Subcutaneous abdominal adipose tissue (tissue), 5 donors: ENCODE measurements at regions not wholly inside any gene's neighbourhood (a gene's known extent, or its start where the extent isn't known, plus 50 kb on each side); places are given as distances from the start of the nearest gene placed in this dataset.

Source experiments
- H3K27ac ChIP-seq: one replicate; pipeline ENCODE4 v1.7.0; 2013; ENCODE audit warnings: low read depth, mild to moderate bottlenecking, inconsistent platforms, low read length, moderate library complexity
- H3K27me3 ChIP-seq, 5 donors: one replicate each; pipeline ENCODE4 v1.7.0; 2013; ENCODE audit warnings: low read length in 5 of 5, inconsistent platforms in 1 of 5; ENCODE audit not compliant: control insufficient read depth in 5 of 5, insufficient read depth in 4 of 5
- H3K36me3 ChIP-seq, 5 donors: one replicate each; pipeline ENCODE4 v1.7.0; 2013; ENCODE audit warnings: low read length in 5 of 5; ENCODE audit not compliant: control insufficient read depth in 5 of 5, insufficient read depth in 5 of 5
- H3K4me1 ChIP-seq, 5 donors: one replicate each; pipeline ENCODE4 v1.7.0; 2013; ENCODE audit warnings: low read length in 5 of 5, mild to moderate bottlenecking in 3 of 5, moderate library complexity in 1 of 5; ENCODE audit not compliant: control insufficient read depth in 5 of 5, insufficient read depth in 5 of 5
- H3K4me3 ChIP-seq, 5 donors: one replicate each; pipeline ENCODE4 v1.7.0; 2013; ENCODE audit warnings: low read length in 5 of 5, low read depth in 1 of 5
- H3K9ac ChIP-seq, 5 donors: one replicate each; pipeline ENCODE4 v1.7.0; 2013; ENCODE audit warnings: low read length in 5 of 5, mild to moderate bottlenecking in 4 of 5, moderate library complexity in 3 of 5
- H3K9me3 ChIP-seq, 5 donors: one replicate each; pipeline ENCODE4 v1.7.0; 2013; ENCODE audit warnings: low read length in 5 of 5; ENCODE audit not compliant: control insufficient read depth in 5 of 5
- donor health status: healthy.
- donor health status: healthy.
- donor health status: healthy.
- donor health status: healthy.
- donor health status: healthy.

- no peaks in the 10 kb centered on the region for H3K27me3 ChIP-seq
- H3K27ac ChIP-seq = no peak overlapping the region
- no peak overlapping the region for H3K4me3 ChIP-seq
- no peaks in the 10 kb centered on the region for H3K9me3 ChIP-seq
- no peak overlapping the region for H3K9ac ChIP-seq
- no peaks in the 10 kb centered on the region for H3K4me1 ChIP-seq
- no peaks in the 10 kb centered on the region for H3K36me3 ChIP-seq
Observed at GRCh38 chr14:89650077-89650978, 233.3 kb upstream of the FOXN3 start.

- H3K4me1 ChIP-seq = no peaks in the 10 kb centered on the region
- no peak overlapping the region for H3K9ac ChIP-seq
- no peak overlapping the region for H3K27ac ChIP-seq
- H3K9me3 ChIP-seq = no peaks in the 10 kb centered on the region
- no peaks in the 10 kb centered on the region for H3K27me3 ChIP-seq
- no peak overlapping the region for H3K4me3 ChIP-seq
- no peaks in the 10 kb centered on the region for H3K36me3 ChIP-seq
Observed at GRCh38 chr14:89649451-89650075, 232.5 kb upstream of the FOXN3 start.

GRCh38 chr14:89648924-89649323, 231.9 kb upstream of the FOXN3 start:
- H3K9ac ChIP-seq = no peak overlapping the region
- no peaks in the 10 kb centered on the region for H3K4me1 ChIP-seq
- H3K9me3 ChIP-seq = no peaks in the 10 kb centered on the region
- no peaks in the 10 kb centered on the region for H3K27me3 ChIP-seq
- no peak overlapping the region for H3K27ac ChIP-seq
- H3K4me3 ChIP-seq = no peak overlapping the region
- no peaks in the 10 kb centered on the region for H3K36me3 ChIP-seq

DNA sequence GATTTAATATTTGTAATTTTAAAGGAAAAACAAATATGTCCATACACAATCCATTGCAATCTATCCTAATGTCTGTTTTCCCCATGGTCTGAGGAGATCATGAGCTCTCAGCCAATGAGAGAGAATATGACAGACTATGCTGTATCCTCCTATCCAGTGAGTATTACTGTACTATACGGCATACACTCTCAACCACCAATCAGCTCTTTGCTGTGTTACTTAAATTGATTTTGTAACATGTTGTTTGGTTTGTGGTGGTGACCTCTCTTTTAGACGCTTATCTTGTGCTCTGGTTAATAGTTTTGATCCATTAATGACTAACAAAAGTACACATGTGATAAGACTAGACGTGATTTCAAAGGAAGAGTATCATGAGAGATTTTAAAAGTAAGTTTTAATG, 231.5 kb upstream of the FOXN3 start:
- no peak overlapping the region for H3K27ac ChIP-seq
- no peak overlapping the region for H3K9ac ChIP-seq
- H3K4me3 ChIP-seq = no peak overlapping the region
- no peaks in the 10 kb centered on the region for H3K4me1 ChIP-seq
- no peaks in the 10 kb centered on the region for H3K27me3 ChIP-seq
- no peaks in the 10 kb centered on the region for H3K9me3 ChIP-seq
- no peaks in the 10 kb centered on the region for H3K36me3 ChIP-seq

DNA sequence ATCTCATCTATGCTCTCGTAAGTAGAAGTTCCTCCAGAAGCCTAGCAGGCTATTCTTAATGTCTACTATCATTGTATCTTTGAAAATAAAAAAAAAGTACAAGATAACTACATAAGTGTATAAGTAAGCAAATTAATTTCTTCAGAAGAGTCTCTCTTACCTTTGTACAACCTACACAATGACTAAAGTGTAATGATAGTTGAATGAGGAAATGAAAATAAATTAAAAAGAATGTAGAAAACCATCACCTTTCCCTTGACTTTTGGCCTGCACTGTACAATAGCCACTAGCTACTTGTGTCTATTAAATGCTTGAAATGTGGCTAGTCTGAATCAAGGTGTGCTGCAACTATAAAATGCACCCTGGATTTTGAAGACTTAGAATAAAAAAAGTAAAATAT, 229.9 kb upstream of the FOXN3 start:
- H3K27ac ChIP-seq = no peak overlapping the region
- no peaks in the 10 kb centered on the region for H3K27me3 ChIP-seq

DNA sequence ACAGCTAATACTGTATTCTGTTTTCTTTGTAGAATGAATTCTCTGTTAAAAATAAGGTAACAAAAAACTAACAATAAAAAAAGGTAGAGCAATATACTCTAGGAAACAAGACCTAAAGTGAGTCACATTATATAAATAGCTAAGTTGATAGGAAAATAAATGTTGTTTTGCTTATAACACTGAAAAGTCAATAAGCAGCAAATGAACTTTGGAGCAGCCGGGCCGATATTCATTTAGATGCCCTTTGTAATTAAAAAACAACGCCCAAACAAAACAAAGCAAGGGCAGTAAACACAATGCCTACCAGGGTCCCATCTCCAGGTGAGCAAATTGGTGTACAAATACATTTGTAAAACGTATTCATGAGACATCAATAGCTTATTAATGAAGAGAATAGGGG, 227.6 kb upstream of the FOXN3 start:
- H3K9me3 ChIP-seq = no peaks in the 10 kb centered on the region
- no peaks in the 10 kb centered on the region for H3K36me3 ChIP-seq
- H3K27ac ChIP-seq = no peak overlapping the region
- H3K27me3 ChIP-seq = no peaks in the 10 kb centered on the region
- H3K9ac ChIP-seq = no peak overlapping the region
- no peak overlapping the region for H3K4me3 ChIP-seq
- no peaks in the 10 kb centered on the region for H3K4me1 ChIP-seq

More for the DNA sequence above, 229.9 kb upstream of the FOXN3 start:
- Histone ChIP-seq H3K4me1 (no peaks in the 10 kb centered on the region), H3K9me3 (no peaks in the 10 kb centered on the region), H3K36me3 (no peaks in the 10 kb centered on the region), H3K4me3 (no peak overlapping the region), H3K9ac (no peak overlapping the region)

- no peak overlapping the region for H3K9ac ChIP-seq
- no peaks in the 10 kb centered on the region for H3K9me3 ChIP-seq
- no peak overlapping the region for H3K4me3 ChIP-seq
Observed at GRCh38 chr14:89641495-89642175, 224.6 kb upstream of the FOXN3 start.

GRCh38 chr14:89640141-89640540, 223.1 kb upstream of the FOXN3 start:
- Histone ChIP-seq H3K4me3 (no peak overlapping the region), H3K9ac (no peak overlapping the region), H3K27ac (no peak overlapping the region), H3K9me3 (no peaks in the 10 kb centered on the region), H3K36me3 (no peaks in the 10 kb centered on the region), H3K4me1 (no peaks in the 10 kb centered on the region), H3K27me3 (no peaks in the 10 kb centered on the region)

More at GRCh38 chr14:89641495-89642175, 224.6 kb upstream of the FOXN3 start:
- Histone ChIP-seq H3K27ac (no peak overlapping the region), H3K4me1 (no peaks in the 10 kb centered on the region), H3K36me3 (no peaks in the 10 kb centered on the region), H3K27me3 (no peaks in the 10 kb centered on the region)

- no peaks in the 10 kb centered on the region for H3K4me1 ChIP-seq
- H3K9ac ChIP-seq = no peak overlapping the region
- no peak overlapping the region for H3K4me3 ChIP-seq
- no peaks in the 10 kb centered on the region for H3K9me3 ChIP-seq
- no peaks in the 10 kb centered on the region for H3K27me3 ChIP-seq
- H3K36me3 ChIP-seq = no peaks in the 10 kb centered on the region
- no peak overlapping the region for H3K27ac ChIP-seq
Observed at GRCh38 chr14:89639687-89640086, 222.7 kb upstream of the FOXN3 start.

DNA sequence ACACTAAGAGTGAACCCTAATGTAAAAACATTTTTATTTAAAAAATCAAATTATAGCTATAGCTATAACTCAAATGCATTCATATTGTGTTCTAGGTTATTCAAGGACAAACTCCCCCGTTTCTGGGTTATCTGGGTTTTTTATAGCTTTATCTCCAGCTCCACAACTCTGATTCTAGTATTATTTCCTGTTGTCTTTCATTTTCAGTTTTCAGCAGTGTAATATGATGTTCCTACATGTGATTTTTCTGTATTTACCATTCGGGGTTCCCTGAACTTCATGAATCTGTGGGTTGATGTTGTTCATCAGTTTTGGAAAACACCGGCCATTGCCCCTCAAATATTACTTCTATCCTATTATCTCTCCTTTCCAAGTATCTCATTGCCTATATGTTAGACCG, 221.9 kb upstream of the FOXN3 start:
- Histone ChIP-seq H3K4me3 (no peak overlapping the region), H3K27ac (no peak overlapping the region), H3K27me3 (no peaks in the 10 kb centered on the region), H3K36me3 (no peaks in the 10 kb centered on the region), H3K4me1 (no peaks in the 10 kb centered on the region), H3K9me3 (no peaks in the 10 kb centered on the region), H3K9ac (no peak overlapping the region)
